A549 (cell line): ENCODE measurements at regions not wholly inside any gene's neighbourhood (a gene's known extent, or its start where the extent isn't known, plus 50 kb on each side); places are given as distances from the start of the nearest gene placed in this dataset.

ENCODE experiments used
- CHD2 ChIP-seq: fragments of 150-350 bp; IDR thresholded peaks from 2 replicates; pipeline ENCODE4 v1.6.1; 2014; ENCODE audit warnings: low read length; ENCODE audit not compliant: partially characterized antibody
- EP300 ChIP-seq, 2 experiments: fragments of >200 bp; sonication (Bioruptor Twin); formaldehyde crosslinking; IDR thresholded peaks; 2 replicates in 1 of 2; 3 replicates in 1 of 2; pipeline ENCODE4 v1.6.1; 2016 to 2017
- FOSB ChIP-seq: fragments of 250-450 bp; sonication (Bioruptor Pico); IDR thresholded peaks from 2 replicates; pipeline ENCODE4 v1.5.0; 2020; ENCODE audit warnings: mild to moderate bottlenecking, moderate library complexity
- FOSL2 ChIP-seq, 2 experiments: fragments of 450-650 bp in 1 of 2; fragments of >200 bp in 1 of 2; sonication (Bioruptor Twin) in 1 of 2; formaldehyde crosslinking; IDR thresholded peaks; 2 replicates each; pipeline versions ENCODE4 v1.5.0 to v1.6.1; 2016 to 2020; ENCODE audit warnings: mild to moderate bottlenecking in 1 of 2, moderate library complexity in 1 of 2
- JUN ChIP-seq, 2 experiments: fragments of >200 bp; sonication (Bioruptor Twin); formaldehyde crosslinking; IDR thresholded peaks; 2 replicates in 1 of 2; 3 replicates in 1 of 2; pipeline ENCODE4 v1.6.1; 2016 to 2017
- POLR2A ChIP-seq: IDR thresholded peaks from 2 replicates; pipeline ENCODE4 v1.6.1; 2012; ENCODE audit warnings: mild to moderate bottlenecking, low read length
- RAD21 ChIP-seq, 2 experiments: fragments of >200 bp in 1 of 2; sonication (Bioruptor Twin) in 1 of 2; formaldehyde crosslinking in 1 of 2; IDR thresholded peaks in 1 of 2; conservative IDR thresholded peaks in 1 of 2; 2 replicates in 1 of 2; 3 replicates in 1 of 2; pipeline ENCODE4 v1.6.1; 2012 to 2018; ENCODE audit warnings: inconsistent platforms in 1 of 2
- TF ChIP-seq, protein P1 (sequence below): fragments of >200 bp; sonication (Bioruptor Twin); formaldehyde crosslinking; IDR thresholded peaks from 3 replicates; pipeline ENCODE4 v1.5.1; 2016
- TF ChIP-seq, protein P2 (sequence below): IDR thresholded peaks from 2 replicates; pipeline ENCODE4 v1.6.1; 2012
- TF ChIP-seq, protein P3 (sequence below): fragments of 200-600 bp; sonication (generic); IDR thresholded peaks from 2 replicates; pipeline ENCODE4 v1.6.1; 2016; ENCODE audit warnings: antibody characterized with exemption, mild to moderate bottlenecking, moderate library complexity
- TF ChIP-seq, protein P4 (sequence below): fragments of >200 bp; sonication (Bioruptor Twin); formaldehyde crosslinking; IDR thresholded peaks from 3 replicates; pipeline ENCODE4 v1.6.1; 2016
- TF ChIP-seq, protein P5 (sequence below): fragments of 150-350 bp; IDR thresholded peaks from 2 replicates; pipeline ENCODE4 v1.6.1; 2014; ENCODE audit warnings: low read depth, mild to moderate bottlenecking, low read length

DNA sequence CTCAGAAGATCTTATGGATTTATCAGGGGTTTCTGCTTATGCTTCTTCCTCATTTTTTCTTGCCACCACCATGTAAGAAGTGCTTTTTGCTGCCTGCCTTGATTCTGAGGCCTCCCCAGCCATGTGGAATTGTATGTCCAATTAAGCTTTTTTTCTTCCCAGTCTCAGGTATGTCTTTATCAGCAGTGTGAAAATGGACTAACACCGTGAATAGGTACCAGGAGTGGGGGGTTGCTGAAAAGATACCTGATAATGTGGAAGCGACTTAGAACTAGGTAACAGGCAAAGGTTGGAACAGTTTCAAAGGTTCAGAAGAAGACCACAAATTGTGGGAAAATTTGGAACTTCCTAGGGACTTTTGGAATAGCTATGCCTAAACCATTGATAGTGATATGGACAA is 1222.5 kb upstream of the NUDT12 start:
- TF ChIP-seq EP300 (IDR thresholded peaks at IDR 0.05) (no peak), JUN (IDR thresholded peaks at IDR 0.05) (no peak), POLR2A (no peak), RAD21 (conservative IDR thresholded peaks at IDR 0.05 in 1 of 2, IDR thresholded peaks at IDR 0.05 in 1 of 2) (no peak), CHD2 (no peak), FOSL2 (IDR thresholded peaks at IDR 0.05) (no peak), FOSL2 (CRISPR knock-in tag; IDR thresholded peaks at IDR 0.05) (no peak), FOSB (CRISPR knock-in tag) (no peak)
- TF ChIP-seq, protein P1, sequence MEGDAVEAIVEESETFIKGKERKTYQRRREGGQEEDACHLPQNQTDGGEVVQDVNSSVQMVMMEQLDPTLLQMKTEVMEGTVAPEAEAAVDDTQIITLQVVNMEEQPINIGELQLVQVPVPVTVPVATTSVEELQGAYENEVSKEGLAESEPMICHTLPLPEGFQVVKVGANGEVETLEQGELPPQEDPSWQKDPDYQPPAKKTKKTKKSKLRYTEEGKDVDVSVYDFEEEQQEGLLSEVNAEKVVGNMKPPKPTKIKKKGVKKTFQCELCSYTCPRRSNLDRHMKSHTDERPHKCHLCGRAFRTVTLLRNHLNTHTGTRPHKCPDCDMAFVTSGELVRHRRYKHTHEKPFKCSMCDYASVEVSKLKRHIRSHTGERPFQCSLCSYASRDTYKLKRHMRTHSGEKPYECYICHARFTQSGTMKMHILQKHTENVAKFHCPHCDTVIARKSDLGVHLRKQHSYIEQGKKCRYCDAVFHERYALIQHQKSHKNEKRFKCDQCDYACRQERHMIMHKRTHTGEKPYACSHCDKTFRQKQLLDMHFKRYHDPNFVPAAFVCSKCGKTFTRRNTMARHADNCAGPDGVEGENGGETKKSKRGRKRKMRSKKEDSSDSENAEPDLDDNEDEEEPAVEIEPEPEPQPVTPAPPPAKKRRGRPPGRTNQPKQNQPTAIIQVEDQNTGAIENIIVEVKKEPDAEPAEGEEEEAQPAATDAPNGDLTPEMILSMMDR = no peak
- TF ChIP-seq, protein P2, sequence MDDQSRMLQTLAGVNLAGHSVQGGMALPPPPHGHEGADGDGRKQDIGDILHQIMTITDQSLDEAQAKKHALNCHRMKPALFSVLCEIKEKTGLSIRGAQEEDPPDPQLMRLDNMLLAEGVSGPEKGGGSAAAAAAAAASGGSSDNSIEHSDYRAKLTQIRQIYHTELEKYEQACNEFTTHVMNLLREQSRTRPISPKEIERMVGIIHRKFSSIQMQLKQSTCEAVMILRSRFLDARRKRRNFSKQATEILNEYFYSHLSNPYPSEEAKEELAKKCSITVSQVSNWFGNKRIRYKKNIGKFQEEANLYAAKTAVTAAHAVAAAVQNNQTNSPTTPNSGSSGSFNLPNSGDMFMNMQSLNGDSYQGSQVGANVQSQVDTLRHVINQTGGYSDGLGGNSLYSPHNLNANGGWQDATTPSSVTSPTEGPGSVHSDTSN = no peak
- TF ChIP-seq, protein P3, sequence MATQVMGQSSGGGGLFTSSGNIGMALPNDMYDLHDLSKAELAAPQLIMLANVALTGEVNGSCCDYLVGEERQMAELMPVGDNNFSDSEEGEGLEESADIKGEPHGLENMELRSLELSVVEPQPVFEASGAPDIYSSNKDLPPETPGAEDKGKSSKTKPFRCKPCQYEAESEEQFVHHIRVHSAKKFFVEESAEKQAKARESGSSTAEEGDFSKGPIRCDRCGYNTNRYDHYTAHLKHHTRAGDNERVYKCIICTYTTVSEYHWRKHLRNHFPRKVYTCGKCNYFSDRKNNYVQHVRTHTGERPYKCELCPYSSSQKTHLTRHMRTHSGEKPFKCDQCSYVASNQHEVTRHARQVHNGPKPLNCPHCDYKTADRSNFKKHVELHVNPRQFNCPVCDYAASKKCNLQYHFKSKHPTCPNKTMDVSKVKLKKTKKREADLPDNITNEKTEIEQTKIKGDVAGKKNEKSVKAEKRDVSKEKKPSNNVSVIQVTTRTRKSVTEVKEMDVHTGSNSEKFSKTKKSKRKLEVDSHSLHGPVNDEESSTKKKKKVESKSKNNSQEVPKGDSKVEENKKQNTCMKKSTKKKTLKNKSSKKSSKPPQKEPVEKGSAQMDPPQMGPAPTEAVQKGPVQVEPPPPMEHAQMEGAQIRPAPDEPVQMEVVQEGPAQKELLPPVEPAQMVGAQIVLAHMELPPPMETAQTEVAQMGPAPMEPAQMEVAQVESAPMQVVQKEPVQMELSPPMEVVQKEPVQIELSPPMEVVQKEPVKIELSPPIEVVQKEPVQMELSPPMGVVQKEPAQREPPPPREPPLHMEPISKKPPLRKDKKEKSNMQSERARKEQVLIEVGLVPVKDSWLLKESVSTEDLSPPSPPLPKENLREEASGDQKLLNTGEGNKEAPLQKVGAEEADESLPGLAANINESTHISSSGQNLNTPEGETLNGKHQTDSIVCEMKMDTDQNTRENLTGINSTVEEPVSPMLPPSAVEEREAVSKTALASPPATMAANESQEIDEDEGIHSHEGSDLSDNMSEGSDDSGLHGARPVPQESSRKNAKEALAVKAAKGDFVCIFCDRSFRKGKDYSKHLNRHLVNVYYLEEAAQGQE = no peak
- TF ChIP-seq, protein P4, sequence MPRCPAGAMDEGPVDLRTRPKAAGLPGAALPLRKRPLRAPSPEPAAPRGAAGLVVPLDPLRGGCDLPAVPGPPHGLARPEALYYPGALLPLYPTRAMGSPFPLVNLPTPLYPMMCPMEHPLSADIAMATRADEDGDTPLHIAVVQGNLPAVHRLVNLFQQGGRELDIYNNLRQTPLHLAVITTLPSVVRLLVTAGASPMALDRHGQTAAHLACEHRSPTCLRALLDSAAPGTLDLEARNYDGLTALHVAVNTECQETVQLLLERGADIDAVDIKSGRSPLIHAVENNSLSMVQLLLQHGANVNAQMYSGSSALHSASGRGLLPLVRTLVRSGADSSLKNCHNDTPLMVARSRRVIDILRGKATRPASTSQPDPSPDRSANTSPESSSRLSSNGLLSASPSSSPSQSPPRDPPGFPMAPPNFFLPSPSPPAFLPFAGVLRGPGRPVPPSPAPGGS = no peak
- TF ChIP-seq, protein P5, sequence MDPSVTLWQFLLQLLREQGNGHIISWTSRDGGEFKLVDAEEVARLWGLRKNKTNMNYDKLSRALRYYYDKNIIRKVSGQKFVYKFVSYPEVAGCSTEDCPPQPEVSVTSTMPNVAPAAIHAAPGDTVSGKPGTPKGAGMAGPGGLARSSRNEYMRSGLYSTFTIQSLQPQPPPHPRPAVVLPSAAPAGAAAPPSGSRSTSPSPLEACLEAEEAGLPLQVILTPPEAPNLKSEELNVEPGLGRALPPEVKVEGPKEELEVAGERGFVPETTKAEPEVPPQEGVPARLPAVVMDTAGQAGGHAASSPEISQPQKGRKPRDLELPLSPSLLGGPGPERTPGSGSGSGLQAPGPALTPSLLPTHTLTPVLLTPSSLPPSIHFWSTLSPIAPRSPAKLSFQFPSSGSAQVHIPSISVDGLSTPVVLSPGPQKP = no peak
